SK-N-SH (cell line): ENCODE measurements at regions not wholly inside any gene's neighbourhood (a gene's known extent, or its start where the extent isn't known, plus 50 kb on each side); places are given as distances from the start of the nearest gene placed in this dataset.

Experiments used
- FOXM1 ChIP-seq: IDR thresholded peaks from 2 replicates; pipeline ENCODE4 v1.4.0; 2012; ENCODE audit warnings: low read depth, mild to moderate bottlenecking
- GABPA ChIP-seq: IDR thresholded peaks from 2 replicates; pipeline ENCODE4 v1.4.0; 2012; ENCODE audit warnings: low read depth, mild to moderate bottlenecking
- JUND ChIP-seq: IDR thresholded peaks from 2 replicates; pipeline ENCODE4 v1.4.0; 2012
- MXI1 ChIP-seq: IDR thresholded peaks from 2 replicates; pipeline ENCODE4 v1.6.1; 2012; ENCODE audit warnings: mild to moderate bottlenecking, low read depth, low read length, improper control_type of control experiment
- POLR2AphosphoS5 ChIP-seq: IDR thresholded peaks from 2 replicates; pipeline ENCODE4 v1.6.1; 2012; ENCODE audit warnings: low read depth, low read length
- RAD21 ChIP-seq: IDR thresholded peaks from 2 replicates; pipeline ENCODE4 v1.6.1; 2012; ENCODE audit warnings: mild to moderate bottlenecking, low read length
- RCOR1 ChIP-seq: fragments of 150-350 bp; IDR thresholded peaks from 2 replicates; pipeline ENCODE4 v1.6.1; 2017; ENCODE audit warnings: antibody characterized with exemption, low read length
- RXRA ChIP-seq: IDR thresholded peaks from 2 replicates; pipeline ENCODE4 v1.4.0; 2012; ENCODE audit warnings: low read depth, mild to moderate bottlenecking, borderline replicate concordance
- SIN3A ChIP-seq: IDR thresholded peaks from 2 replicates; pipeline ENCODE4 v1.6.1; 2012; ENCODE audit warnings: low read depth, mild to moderate bottlenecking, low read length, moderate library complexity, borderline replicate concordance
- TCF12 ChIP-seq: IDR thresholded peaks from 2 replicates; pipeline ENCODE4 v1.4.0; 2012
- TF ChIP-seq, protein P1 (sequence below): fragments of 200-600 bp; sonication (generic); IDR thresholded peaks from 2 replicates; pipeline ENCODE4 v1.6.1; 2017; ENCODE audit warnings: antibody characterized with exemption, mild to moderate bottlenecking, moderate library complexity
- TF ChIP-seq, protein P2 (sequence below): IDR thresholded peaks from 2 replicates; pipeline ENCODE4 v1.6.1; 2012; ENCODE audit warnings: mild to moderate bottlenecking, low read depth, low read length, moderate library complexity
- TF ChIP-seq, protein P3 (sequence below): IDR thresholded peaks from 2 replicates; pipeline ENCODE4; 2012

DNA sequence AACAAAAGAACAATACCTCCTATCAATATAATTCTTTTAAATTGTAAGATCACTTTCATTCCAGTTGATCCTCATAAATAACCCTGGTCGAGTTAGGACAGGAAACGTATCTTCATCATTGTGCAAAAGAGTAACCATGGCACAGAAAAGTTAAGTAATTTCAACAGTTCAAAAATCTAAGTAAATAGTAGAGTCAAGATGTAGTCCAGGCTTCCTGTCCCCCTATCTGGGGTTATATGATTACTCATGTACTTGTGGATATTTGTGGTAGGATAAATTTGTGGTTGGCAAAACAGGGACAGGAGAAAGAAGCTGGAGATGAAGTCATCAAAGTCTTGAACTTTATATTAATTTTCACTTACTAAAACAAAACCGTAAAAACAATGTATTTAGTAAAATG lies 772.6 kb downstream of the TSN start:
- TF ChIP-seq, protein P1, sequence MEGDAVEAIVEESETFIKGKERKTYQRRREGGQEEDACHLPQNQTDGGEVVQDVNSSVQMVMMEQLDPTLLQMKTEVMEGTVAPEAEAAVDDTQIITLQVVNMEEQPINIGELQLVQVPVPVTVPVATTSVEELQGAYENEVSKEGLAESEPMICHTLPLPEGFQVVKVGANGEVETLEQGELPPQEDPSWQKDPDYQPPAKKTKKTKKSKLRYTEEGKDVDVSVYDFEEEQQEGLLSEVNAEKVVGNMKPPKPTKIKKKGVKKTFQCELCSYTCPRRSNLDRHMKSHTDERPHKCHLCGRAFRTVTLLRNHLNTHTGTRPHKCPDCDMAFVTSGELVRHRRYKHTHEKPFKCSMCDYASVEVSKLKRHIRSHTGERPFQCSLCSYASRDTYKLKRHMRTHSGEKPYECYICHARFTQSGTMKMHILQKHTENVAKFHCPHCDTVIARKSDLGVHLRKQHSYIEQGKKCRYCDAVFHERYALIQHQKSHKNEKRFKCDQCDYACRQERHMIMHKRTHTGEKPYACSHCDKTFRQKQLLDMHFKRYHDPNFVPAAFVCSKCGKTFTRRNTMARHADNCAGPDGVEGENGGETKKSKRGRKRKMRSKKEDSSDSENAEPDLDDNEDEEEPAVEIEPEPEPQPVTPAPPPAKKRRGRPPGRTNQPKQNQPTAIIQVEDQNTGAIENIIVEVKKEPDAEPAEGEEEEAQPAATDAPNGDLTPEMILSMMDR = no peak
- no peak for TF ChIP-seq POLR2AphosphoS5
- TF ChIP-seq, protein P2, sequence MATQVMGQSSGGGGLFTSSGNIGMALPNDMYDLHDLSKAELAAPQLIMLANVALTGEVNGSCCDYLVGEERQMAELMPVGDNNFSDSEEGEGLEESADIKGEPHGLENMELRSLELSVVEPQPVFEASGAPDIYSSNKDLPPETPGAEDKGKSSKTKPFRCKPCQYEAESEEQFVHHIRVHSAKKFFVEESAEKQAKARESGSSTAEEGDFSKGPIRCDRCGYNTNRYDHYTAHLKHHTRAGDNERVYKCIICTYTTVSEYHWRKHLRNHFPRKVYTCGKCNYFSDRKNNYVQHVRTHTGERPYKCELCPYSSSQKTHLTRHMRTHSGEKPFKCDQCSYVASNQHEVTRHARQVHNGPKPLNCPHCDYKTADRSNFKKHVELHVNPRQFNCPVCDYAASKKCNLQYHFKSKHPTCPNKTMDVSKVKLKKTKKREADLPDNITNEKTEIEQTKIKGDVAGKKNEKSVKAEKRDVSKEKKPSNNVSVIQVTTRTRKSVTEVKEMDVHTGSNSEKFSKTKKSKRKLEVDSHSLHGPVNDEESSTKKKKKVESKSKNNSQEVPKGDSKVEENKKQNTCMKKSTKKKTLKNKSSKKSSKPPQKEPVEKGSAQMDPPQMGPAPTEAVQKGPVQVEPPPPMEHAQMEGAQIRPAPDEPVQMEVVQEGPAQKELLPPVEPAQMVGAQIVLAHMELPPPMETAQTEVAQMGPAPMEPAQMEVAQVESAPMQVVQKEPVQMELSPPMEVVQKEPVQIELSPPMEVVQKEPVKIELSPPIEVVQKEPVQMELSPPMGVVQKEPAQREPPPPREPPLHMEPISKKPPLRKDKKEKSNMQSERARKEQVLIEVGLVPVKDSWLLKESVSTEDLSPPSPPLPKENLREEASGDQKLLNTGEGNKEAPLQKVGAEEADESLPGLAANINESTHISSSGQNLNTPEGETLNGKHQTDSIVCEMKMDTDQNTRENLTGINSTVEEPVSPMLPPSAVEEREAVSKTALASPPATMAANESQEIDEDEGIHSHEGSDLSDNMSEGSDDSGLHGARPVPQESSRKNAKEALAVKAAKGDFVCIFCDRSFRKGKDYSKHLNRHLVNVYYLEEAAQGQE = no peak
- TF ChIP-seq RCOR1 = no peak
- TF ChIP-seq TCF12 = no peak
- TF ChIP-seq JUND = no peak
- no peak for TF ChIP-seq SIN3A
- TF ChIP-seq GABPA = no peak
- no peak for TF ChIP-seq RAD21
- TF ChIP-seq, protein P3, sequence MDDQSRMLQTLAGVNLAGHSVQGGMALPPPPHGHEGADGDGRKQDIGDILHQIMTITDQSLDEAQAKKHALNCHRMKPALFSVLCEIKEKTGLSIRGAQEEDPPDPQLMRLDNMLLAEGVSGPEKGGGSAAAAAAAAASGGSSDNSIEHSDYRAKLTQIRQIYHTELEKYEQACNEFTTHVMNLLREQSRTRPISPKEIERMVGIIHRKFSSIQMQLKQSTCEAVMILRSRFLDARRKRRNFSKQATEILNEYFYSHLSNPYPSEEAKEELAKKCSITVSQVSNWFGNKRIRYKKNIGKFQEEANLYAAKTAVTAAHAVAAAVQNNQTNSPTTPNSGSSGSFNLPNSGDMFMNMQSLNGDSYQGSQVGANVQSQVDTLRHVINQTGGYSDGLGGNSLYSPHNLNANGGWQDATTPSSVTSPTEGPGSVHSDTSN = no peak
- no peak for TF ChIP-seq RXRA
- TF ChIP-seq FOXM1 = no peak
- no peak for TF ChIP-seq MXI1
